HCT116 (cell line): ENCODE measurements at regions not wholly inside any gene's neighbourhood (a gene's known extent, or its start where the extent isn't known, plus 50 kb on each side); places are given as distances from the start of the nearest gene placed in this dataset.

Source experiments
- ATAC-seq: fragments of 200-7000 bp; cut with Tn5 transposase; 2 replicates; pipeline ENCODE4 v1.9.1; 2020; ENCODE audit warnings: mild to moderate bottlenecking, moderate library complexity
- BruUV-seq: library from RNA; stranded (reverse); fragments of 400-500 nt; replicated peaks from 2 replicates; lab custom pipeline; 2021; lab: Mats Ljungman, UMichigan
- CTCF ChIA-PET: fragments of 300-600 bp; sonication (Branson Sonifier 250); formaldehyde crosslinking; loops from one replicate; lab custom pipeline; 2021; ENCODE audit warnings: antibody characterized with exemption; lab: Charles Lee
- POLR2A ChIA-PET: fragments of 300-600, 350-600 bp; sonication (Branson Sonifier 250); formaldehyde crosslinking; loops from one replicate; lab custom pipeline; 2021; ENCODE audit warnings: antibody characterized with exemption; lab: Charles Lee
- RAD21 ChIA-PET, 2 experiments: fragments of 300-600 bp; sonication (Branson Sonifier 250); formaldehyde crosslinking; loops; one replicate each; lab custom pipeline; 2023; ENCODE audit warnings: low total read pairs in 2 of 2; ENCODE audit not compliant: uncharacterized antibody in 2 of 2, unreplicated experiment in 2 of 2, low non-redundant PET in 1 of 2; lab: Charles Lee
- DNase-seq: peaks from one replicate; pipeline ENCODE4 v3.0.0-alpha.2; 2010; ENCODE audit warnings: low read depth, low spot score
- H2AFZ ChIP-seq: fragments of 200-600 bp; shearing (Covaris generic), sonication (generic); 2 replicates; pipeline ENCODE4 v1.6.1; 2017; ENCODE audit warnings: low read depth, mixed run types, mixed read lengths, antibody characterized with exemption, low read length; ENCODE audit not compliant: poor library complexity, severe bottlenecking
- H3K27ac ChIP-seq: 2 replicates; pipeline ENCODE4 v1.5.1; 2012; ENCODE audit warnings: low read depth, low read length
- H3K27me3 ChIP-seq: fragments of 200-600 bp; sonication (generic); 2 replicates; pipeline ENCODE4 v1.6.1; 2016; ENCODE audit warnings: mixed run types, low read length, mixed read lengths; ENCODE audit not compliant: insufficient read depth
- H3K36me3 ChIP-seq, 2 experiments: fragments of 200-500 bp in 1 of 2; fragments of 200-600 bp in 1 of 2; sonication (Bioruptor generic) in 1 of 2; sonication (generic) in 1 of 2; 2 replicates each; pipeline versions ENCODE4 v1.5.1 to v1.6.1; 2014 to 2016; ENCODE audit warnings: low read length in 2 of 2, inconsistent platforms in 1 of 2, mixed read lengths in 1 of 2, mixed run types in 1 of 2; ENCODE audit not compliant: insufficient read depth in 2 of 2, control insufficient read depth in 1 of 2
- H3K4me1 ChIP-seq, 2 experiments: fragments of 200-600 bp in 1 of 2; sonication (generic) in 1 of 2; 2 replicates each; pipeline versions ENCODE4 v1.5.1 to v1.6.1; 2012 to 2017; ENCODE audit warnings: low read length in 2 of 2, inconsistent platforms in 1 of 2, mild to moderate bottlenecking in 1 of 2, mixed read lengths in 1 of 2, mixed run types in 1 of 2, moderate library complexity in 1 of 2; ENCODE audit not compliant: insufficient read depth in 2 of 2, control insufficient read depth in 1 of 2
- H3K4me2 ChIP-seq: fragments of 200-600 bp; sonication (generic); 2 replicates; pipeline ENCODE4 v1.6.1; 2017; ENCODE audit warnings: mixed run types, low read length, mixed read lengths
- H3K4me3 ChIP-seq, 2 experiments: fragments of 200-600 bp in 1 of 2; sonication (generic) in 1 of 2; replicated peaks in 1 of 2; 2 replicates each; pipeline ENCODE4 v1.5.1; 2011 to 2016; ENCODE audit warnings: low read length in 2 of 2, control low read depth in 1 of 2, low read depth in 1 of 2, mild to moderate bottlenecking in 1 of 2, mixed read lengths in 1 of 2, mixed run types in 1 of 2
- H3K79me2 ChIP-seq: fragments of 200-600 bp; sonication (generic); 2 replicates; pipeline ENCODE4 v1.6.1; 2017; ENCODE audit warnings: mild to moderate bottlenecking, mixed run types, low read length, moderate library complexity, mixed read lengths; ENCODE audit not compliant: insufficient read depth
- H3K9ac ChIP-seq: fragments of 200-600 bp; sonication (generic); 2 replicates; pipeline ENCODE4 v1.6.1; 2016; ENCODE audit warnings: low read length, mixed read lengths
- H3K9me2 ChIP-seq: fragments of 200-600 bp; sonication (generic), shearing (Covaris generic); 2 replicates; pipeline ENCODE4 v1.6.1; 2017; ENCODE audit warnings: mixed run types, mild to moderate bottlenecking, moderate library complexity; ENCODE audit not compliant: insufficient read depth
- H3K9me3 ChIP-seq, 2 experiments: fragments of 200-500 bp in 1 of 2; fragments of 200-600 bp in 1 of 2; sonication (Bioruptor generic) in 1 of 2; sonication (generic) in 1 of 2; 2 replicates each; pipeline ENCODE4 v1.6.1; 2014 to 2017; ENCODE audit warnings: low read length in 2 of 2, mixed read lengths in 2 of 2, inconsistent platforms in 1 of 2, low read depth in 1 of 2, mild to moderate bottlenecking in 1 of 2, mixed run types in 1 of 2, moderate library complexity in 1 of 2; ENCODE audit not compliant: control insufficient read depth in 1 of 2, insufficient read depth in 1 of 2
- H4K20me1 ChIP-seq: fragments of 200-600 bp; sonication (generic), shearing (Covaris generic); 2 replicates; pipeline ENCODE4 v1.6.1; 2017; ENCODE audit warnings: mixed run types, mild to moderate bottlenecking, moderate library complexity; ENCODE audit not compliant: insufficient read depth
- CBX3 ChIP-seq: IDR thresholded peaks from 2 replicates; pipeline ENCODE4 v1.6.1; 2012; ENCODE audit warnings: low read depth
- CTCF ChIP-seq, 3 experiments: fragments of 200-600 bp in 1 of 3; sonication (generic) in 1 of 3; IDR thresholded peaks in 2 of 3; conservative IDR thresholded peaks in 1 of 3; 2 replicates each; pipeline ENCODE4 v1.5.1; 2012 to 2017; ENCODE audit warnings: low read depth in 2 of 3, low read length in 2 of 3, antibody characterized with exemption in 1 of 3, borderline replicate concordance in 1 of 3, control low read depth in 1 of 3, mild to moderate bottlenecking in 1 of 3, mixed read lengths in 1 of 3, mixed run types in 1 of 3, moderate library complexity in 1 of 3; ENCODE audit not compliant: insufficient read depth in 1 of 3
- EGR1 ChIP-seq: IDR thresholded peaks from 2 replicates; pipeline ENCODE4 v1.6.1; 2012; ENCODE audit warnings: low read depth
- EZH2 ChIP-seq: fragments of 200-600 bp; sonication (generic); IDR thresholded peaks from 2 replicates; pipeline ENCODE4 v1.6.1; 2017; ENCODE audit warnings: antibody characterized with exemption, mixed run types
- EZH2phosphoT487 ChIP-seq: fragments of 200-600 bp; IDR thresholded peaks from 2 replicates; pipeline ENCODE4 v1.6.1; 2018; ENCODE audit warnings: antibody characterized with exemption, borderline replicate concordance
- FOSL1 ChIP-seq: IDR thresholded peaks from 2 replicates; pipeline ENCODE4 v1.6.1; 2012; ENCODE audit warnings: low read depth
- RAD21 ChIP-seq: IDR thresholded peaks from 2 replicates; pipeline ENCODE4 v1.6.1; 2012; ENCODE audit warnings: low read depth, mild to moderate bottlenecking
- SIN3A ChIP-seq: IDR thresholded peaks from 2 replicates; pipeline ENCODE4 v1.6.1; 2012; ENCODE audit warnings: low read depth
- ZFX ChIP-seq: fragments of 450-650 bp; IDR thresholded peaks from 2 replicates; pipeline ENCODE4 v1.6.1; 2017
- ZNF274 ChIP-seq: fragments of 200-500 bp; sonication (Bioruptor generic); IDR thresholded peaks from 2 replicates; pipeline ENCODE4 v1.6.1; 2014; ENCODE audit warnings: mild to moderate bottlenecking, low read depth, low read length, inconsistent platforms
- intact Hi-C: fragments of 100-400 bp; cut with micrococcal nuclease; formaldehyde crosslinking; loops from 2 replicates; pipeline ENCODE4 v1.10.0; 2022

GRCh38 chr5:91635950-91636734 lies 253.0 kb upstream of the ARRDC3 start:
- H4K20me1 ChIP-seq: no peaks in the 10 kb centered on the region
- intact Hi-C loops: loop anchor here (5.0 kb wide), 1 partner anchor 134 kb away; no protein-coding TSS in a partner anchor
- H3K27ac ChIP-seq: no peak overlapping the region
- no peaks in the 10 kb centered on the region for H3K4me1 ChIP-seq
- DNase-seq: no peak
- H3K4me2 ChIP-seq: no peak overlapping the region
- H3K9me3 ChIP-seq: no peaks in the 10 kb centered on the region
- ChIA-PET RAD21 (no interaction called here), CTCF (interaction anchor here (1.2 kb wide), 1 partner anchor 14 kb away, joined by 3 read pairs; no protein-coding TSS in a partner anchor), POLR2A (no interaction called here)
- no peak overlapping the region for H3K4me3 ChIP-seq
- no peaks in the 10 kb centered on the region for H3K27me3 ChIP-seq
- H3K9me2 ChIP-seq: no peaks in the 10 kb centered on the region
- H3K9ac ChIP-seq: no peak overlapping the region
- no TSS peak for BruUV-seq
- H3K79me2 ChIP-seq: no peaks in the 10 kb centered on the region
- H3K36me3 ChIP-seq: no peaks in the 10 kb centered on the region
- TF ChIP-seq SIN3A: no peak
- TF ChIP-seq EZH2: no peak
- no peak for TF ChIP-seq ZFX
- peak in 2 of 3 experiments; percentile 13 to 31; a peak in 1 of 6 replicates for TF ChIP-seq CTCF (IDR thresholded peaks at IDR 0.05 in 2 of 3, conservative IDR thresholded peaks at IDR 0.05 in 1 of 3; ENCODE audit: borderline replicate concordance in 1 of 3, insufficient read depth in 1 of 3, low read depth in 2 of 3, low read length in 2 of 3)
- no peak for TF ChIP-seq ZNF274
- no peak for TF ChIP-seq FOSL1
- no peak for TF ChIP-seq EGR1
- TF ChIP-seq EZH2phosphoT487: no peak
- 0 out of 2 replicates have a peak, but pooled peaks have one; percentile 12 for TF ChIP-seq RAD21
- no peak for TF ChIP-seq CBX3
- TF ChIP-seq, all 23 proteins: peak for 2
- H2AFZ ChIP-seq: no peak overlapping the region
- peak; percentile 67; the same call in 1 of the 2 replicates for ATAC-seq
